ENCODE measurements at regions not wholly inside any gene's neighbourhood (a gene's known extent, or its start where the extent isn't known, plus 50 kb on each side); places are given as distances from the start of the nearest gene placed in this dataset.
"Not testable (repeated sequence)": the region's sequence is repeated elsewhere in the genome, so short reads cannot be mapped to it uniquely, and the experiment has no call there.

- H3K4me1 ChIP-seq (ENCODE audit: control extremely low read depth in 1 of 4, control insufficient read depth in 4 of 4, insufficient read depth in 4 of 4, low read length in 3 of 4); H3K27ac ChIP-seq (ENCODE audit: insufficient read depth in 1 of 2, low read depth in 1 of 2, low read length in 2 of 2, poor library complexity in 1 of 2, severe bottlenecking in 2 of 2); CTCF ChIA-PET; DNase-seq; H3K4me3 ChIP-seq (ENCODE audit: control insufficient read depth in 1 of 7, extremely low read depth in 1 of 7, insufficient read depth in 4 of 7, low read depth in 2 of 7, low read length in 6 of 7); H3K27me3 ChIP-seq (replicated peaks in 2 of 5; ENCODE audit: control insufficient read depth in 4 of 5, insufficient read depth in 5 of 5, low read length in 4 of 5); POLR2A ChIA-PET; H3K36me3 ChIP-seq (ENCODE audit: control insufficient read depth in 4 of 4, insufficient read depth in 4 of 4, low read length in 3 of 4); H3K9me3 ChIP-seq (ENCODE audit: control extremely low read depth in 1 of 5, control insufficient read depth in 4 of 5, insufficient read depth in 2 of 5, low read depth in 1 of 5, low read length in 4 of 5): not testable (repeated sequence)
- no CpG with 5 or more reads among the region's 1 CpG for WGBS (ENCODE audit: insufficient coverage)
Observed at GRCh38 chr1:213358368-213358767, 307.3 kb downstream of the RPS6KC1 start.

GRCh38 chr1:213362598-213362997, 311.6 kb downstream of the RPS6KC1 start:
- Histone ChIP-seq H3K9me3 (ENCODE audit: control extremely low read depth in 1 of 5, control insufficient read depth in 4 of 5, insufficient read depth in 2 of 5, low read depth in 1 of 5, low read length in 4 of 5) (no peaks in the 10 kb centered on the region), H3K36me3 (ENCODE audit: control insufficient read depth in 4 of 4, insufficient read depth in 4 of 4, low read length in 3 of 4) (no peaks in the 10 kb centered on the region), H3K27ac (ENCODE audit: insufficient read depth in 1 of 2, low read depth in 1 of 2, low read length in 2 of 2, poor library complexity in 1 of 2, severe bottlenecking in 2 of 2) (no peak overlapping the region), H3K4me1 (ENCODE audit: control extremely low read depth in 1 of 4, control insufficient read depth in 4 of 4, insufficient read depth in 4 of 4, low read length in 3 of 4) (no peaks in the 10 kb centered on the region), H3K27me3 (replicated peaks in 2 of 5; ENCODE audit: control insufficient read depth in 4 of 5, insufficient read depth in 5 of 5, low read length in 4 of 5) (no peaks in the 10 kb centered on the region), H3K4me3 (ENCODE audit: control insufficient read depth in 1 of 7, extremely low read depth in 1 of 7, insufficient read depth in 4 of 7, low read depth in 2 of 7, low read length in 6 of 7) (no peak overlapping the region)
- WGBS (ENCODE audit: insufficient coverage) = 100% methylated on average over 1 of the region's 1 CpG
- ChIA-PET POLR2A (no interaction called here), CTCF (no interaction called here)
- no peak for DNase-seq

DNA sequence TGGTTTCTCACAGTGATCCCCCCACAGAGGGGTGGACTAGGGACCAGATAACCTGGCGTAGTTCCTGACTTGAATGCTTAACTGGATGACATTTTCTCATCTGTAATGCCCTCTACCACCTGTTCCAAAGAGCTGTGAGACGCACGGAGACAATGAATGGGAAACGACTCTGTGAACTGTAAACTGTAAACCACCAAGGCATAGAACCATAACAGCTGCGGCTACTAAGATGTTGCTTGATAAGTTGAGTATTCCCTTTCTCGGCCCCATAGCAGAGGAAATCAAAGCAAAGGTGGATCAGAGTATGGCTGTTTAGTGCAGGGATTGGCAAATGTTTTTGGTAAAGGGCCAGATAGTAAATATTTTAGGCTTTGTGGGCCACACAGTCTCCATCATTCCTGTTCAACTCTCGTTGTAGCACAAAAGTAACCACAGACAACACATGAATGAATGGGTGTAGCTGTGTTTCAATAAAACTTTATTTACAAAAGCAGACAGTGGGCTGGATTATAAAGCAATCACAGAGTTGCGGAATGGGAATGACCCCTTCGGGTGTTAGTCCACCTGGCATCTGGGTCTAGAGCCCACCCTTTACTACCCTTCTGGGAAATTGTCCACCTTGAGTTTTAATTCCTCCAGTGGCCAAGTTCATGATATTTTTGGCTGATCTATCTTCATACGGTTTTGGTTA, 315.2 kb downstream of the RPS6KC1 start:
- H3K27ac ChIP-seq (ENCODE audit: insufficient read depth in 1 of 2, low read depth in 1 of 2, low read length in 2 of 2, poor library complexity in 1 of 2, severe bottlenecking in 2 of 2) = no peak overlapping the region
- ChIA-PET POLR2A (no interaction called here), CTCF (no interaction called here)
- DNase-seq = no peak
- H3K36me3 ChIP-seq (ENCODE audit: control insufficient read depth in 4 of 4, insufficient read depth in 4 of 4, low read length in 3 of 4) = no peaks in the 10 kb centered on the region
- H3K27me3 ChIP-seq (replicated peaks in 2 of 5; ENCODE audit: control insufficient read depth in 4 of 5, insufficient read depth in 5 of 5, low read length in 4 of 5) = no peaks in the 10 kb centered on the region
- WGBS (ENCODE audit: insufficient coverage) = 93% methylated on average over 10 of the region's 10 CpGs
- H3K9me3 ChIP-seq (ENCODE audit: control extremely low read depth in 1 of 5, control insufficient read depth in 4 of 5, insufficient read depth in 2 of 5, low read depth in 1 of 5, low read length in 4 of 5) = no peaks in the 10 kb centered on the region
- H3K4me1 ChIP-seq (ENCODE audit: control extremely low read depth in 1 of 4, control insufficient read depth in 4 of 4, insufficient read depth in 4 of 4, low read length in 3 of 4) = no peaks in the 10 kb centered on the region
- no peak overlapping the region for H3K4me3 ChIP-seq (ENCODE audit: control insufficient read depth in 1 of 7, extremely low read depth in 1 of 7, insufficient read depth in 4 of 7, low read depth in 2 of 7, low read length in 6 of 7)

GRCh38 chr1:213369465-213369864, 318.4 kb downstream of the RPS6KC1 start:
- no peaks in the 10 kb centered on the region for H3K36me3 ChIP-seq (ENCODE audit: control insufficient read depth in 4 of 4, insufficient read depth in 4 of 4, low read length in 3 of 4)
- H3K4me1 ChIP-seq (ENCODE audit: control extremely low read depth in 1 of 4, control insufficient read depth in 4 of 4, insufficient read depth in 4 of 4, low read length in 3 of 4) = no peaks in the 10 kb centered on the region
- POLR2A ChIA-PET = no interaction called here
- 100% methylated on average over 4 of the region's 5 CpGs for WGBS (ENCODE audit: insufficient coverage)
- CTCF ChIA-PET = no interaction called here
- no peaks in the 10 kb centered on the region for H3K27me3 ChIP-seq (replicated peaks in 2 of 5; ENCODE audit: control insufficient read depth in 4 of 5, insufficient read depth in 5 of 5, low read length in 4 of 5)
- H3K4me3 ChIP-seq (ENCODE audit: control insufficient read depth in 1 of 7, extremely low read depth in 1 of 7, insufficient read depth in 4 of 7, low read depth in 2 of 7, low read length in 6 of 7) = no peak overlapping the region
- no peak overlapping the region for H3K27ac ChIP-seq (ENCODE audit: insufficient read depth in 1 of 2, low read depth in 1 of 2, low read length in 2 of 2, poor library complexity in 1 of 2, severe bottlenecking in 2 of 2)
- DNase-seq = no peak
- H3K9me3 ChIP-seq (ENCODE audit: control extremely low read depth in 1 of 5, control insufficient read depth in 4 of 5, insufficient read depth in 2 of 5, low read depth in 1 of 5, low read length in 4 of 5) = no peaks in the 10 kb centered on the region

GRCh38 chr1:213370523-213370922, 319.5 kb downstream of the RPS6KC1 start:
- WGBS (ENCODE audit: insufficient coverage) = 100% methylated on average over 4 of the region's 5 CpGs
- no peaks in the 10 kb centered on the region for H3K36me3 ChIP-seq (ENCODE audit: control insufficient read depth in 4 of 4, insufficient read depth in 4 of 4, low read length in 3 of 4)
- H3K27ac ChIP-seq (ENCODE audit: insufficient read depth in 1 of 2, low read depth in 1 of 2, low read length in 2 of 2, poor library complexity in 1 of 2, severe bottlenecking in 2 of 2) = no peak overlapping the region
- no peaks in the 10 kb centered on the region for H3K27me3 ChIP-seq (replicated peaks in 2 of 5; ENCODE audit: control insufficient read depth in 4 of 5, insufficient read depth in 5 of 5, low read length in 4 of 5)
- ChIA-PET POLR2A (no interaction called here), CTCF (no interaction called here)
- no peaks in the 10 kb centered on the region for H3K9me3 ChIP-seq (ENCODE audit: control extremely low read depth in 1 of 5, control insufficient read depth in 4 of 5, insufficient read depth in 2 of 5, low read depth in 1 of 5, low read length in 4 of 5)
- H3K4me3 ChIP-seq (ENCODE audit: control insufficient read depth in 1 of 7, extremely low read depth in 1 of 7, insufficient read depth in 4 of 7, low read depth in 2 of 7, low read length in 6 of 7) = no peak overlapping the region
- DNase-seq = no peak
- H3K4me1 ChIP-seq (ENCODE audit: control extremely low read depth in 1 of 4, control insufficient read depth in 4 of 4, insufficient read depth in 4 of 4, low read length in 3 of 4) = no peaks in the 10 kb centered on the region

DNA sequence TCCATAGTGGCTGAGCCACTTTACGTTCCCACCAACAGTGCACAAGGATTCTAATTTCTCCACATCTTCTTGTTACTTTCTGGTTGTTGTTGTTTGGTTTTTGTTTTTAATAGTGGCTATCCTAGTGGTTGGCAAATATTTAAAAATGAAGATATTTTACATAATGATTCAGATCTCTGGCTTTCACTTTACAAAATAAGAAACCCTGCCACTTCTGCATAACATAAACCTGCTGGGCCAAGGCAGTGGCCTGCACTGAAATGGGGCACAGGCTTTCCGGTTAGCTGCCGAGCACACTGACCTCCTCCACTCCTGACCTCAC, 320.4 kb downstream of the RPS6KC1 start:
- DNase-seq = no peak
- Histone ChIP-seq H3K4me3 (ENCODE audit: control insufficient read depth in 1 of 7, extremely low read depth in 1 of 7, insufficient read depth in 4 of 7, low read depth in 2 of 7, low read length in 6 of 7) (no peak overlapping the region), H3K27me3 (replicated peaks in 2 of 5; ENCODE audit: control insufficient read depth in 4 of 5, insufficient read depth in 5 of 5, low read length in 4 of 5) (peaks cover 0 to under 1% (median 0%) of the 10 kb centered on the region in 5 experiments), H3K9me3 (ENCODE audit: control extremely low read depth in 1 of 5, control insufficient read depth in 4 of 5, insufficient read depth in 2 of 5, low read depth in 1 of 5, low read length in 4 of 5) (no peaks in the 10 kb centered on the region), H3K4me1 (ENCODE audit: control extremely low read depth in 1 of 4, control insufficient read depth in 4 of 4, insufficient read depth in 4 of 4, low read length in 3 of 4) (no peaks in the 10 kb centered on the region), H3K27ac (ENCODE audit: insufficient read depth in 1 of 2, low read depth in 1 of 2, low read length in 2 of 2, poor library complexity in 1 of 2, severe bottlenecking in 2 of 2) (no peak overlapping the region), H3K36me3 (ENCODE audit: control insufficient read depth in 4 of 4, insufficient read depth in 4 of 4, low read length in 3 of 4) (no peaks in the 10 kb centered on the region)
- POLR2A ChIA-PET = no interaction called here
- WGBS (ENCODE audit: insufficient coverage) = no CpG with 5 or more reads among the region's 3 CpGs
- CTCF ChIA-PET = no interaction called here

DNA sequence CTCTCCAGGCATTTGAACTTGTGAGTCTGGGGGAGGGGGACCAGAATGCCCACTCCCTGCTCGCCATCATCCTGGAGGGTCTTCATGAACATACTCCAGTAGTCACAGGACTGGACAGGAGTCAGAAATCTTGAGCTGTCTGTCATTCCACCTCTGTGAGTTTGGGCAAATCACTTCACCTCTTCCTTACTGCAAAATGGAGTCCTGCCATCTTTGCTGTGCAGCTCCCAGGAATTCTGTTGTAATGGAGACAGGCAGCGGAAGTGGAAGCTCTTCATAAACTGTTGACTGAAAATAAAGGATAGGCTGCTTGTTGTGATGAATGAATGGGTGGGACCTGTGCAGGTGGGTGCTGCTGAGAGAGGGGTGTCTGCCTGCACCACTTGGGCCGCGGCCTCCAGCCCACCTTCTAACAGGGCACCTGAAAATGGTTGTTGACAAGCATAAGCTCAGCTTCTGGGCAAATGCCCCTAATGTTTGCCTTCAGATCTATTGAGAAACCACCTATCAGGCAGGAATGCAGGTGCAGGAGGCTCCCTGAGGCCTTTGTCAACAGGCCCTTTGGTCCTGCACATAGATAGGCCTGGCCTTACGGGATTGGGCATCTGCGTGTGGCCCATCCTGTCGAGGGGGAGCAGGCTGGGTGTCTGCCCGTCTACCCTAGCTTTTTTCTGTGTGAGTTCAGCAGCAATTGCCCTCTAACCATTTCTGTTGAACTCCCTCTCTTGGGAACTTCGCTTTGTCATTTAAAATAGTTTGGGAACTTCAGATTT, 321.0 kb downstream of the RPS6KC1 start:
- POLR2A ChIA-PET = no interaction called here
- DNase-seq = no peak
- H3K27me3 ChIP-seq (replicated peaks in 2 of 5; ENCODE audit: control insufficient read depth in 4 of 5, insufficient read depth in 5 of 5, low read length in 4 of 5) = peaks cover 0 to 4% (median 0%) of the 10 kb centered on the region in 5 experiments
- H3K4me1 ChIP-seq (ENCODE audit: control extremely low read depth in 1 of 4, control insufficient read depth in 4 of 4, insufficient read depth in 4 of 4, low read length in 3 of 4) = no peaks in the 10 kb centered on the region
- CTCF ChIA-PET = interaction anchor here (3.0 kb wide), 1 partner anchor 751 kb away, joined by 11 read pairs; no protein-coding TSS in a partner anchor
- H3K9me3 ChIP-seq (ENCODE audit: control extremely low read depth in 1 of 5, control insufficient read depth in 4 of 5, insufficient read depth in 2 of 5, low read depth in 1 of 5, low read length in 4 of 5) = no peaks in the 10 kb centered on the region
- H3K36me3 ChIP-seq (ENCODE audit: control insufficient read depth in 4 of 4, insufficient read depth in 4 of 4, low read length in 3 of 4) = no peaks in the 10 kb centered on the region
- 96% methylated on average over 8 of the region's 9 CpGs for WGBS (ENCODE audit: insufficient coverage)
- no peak overlapping the region for H3K27ac ChIP-seq (ENCODE audit: insufficient read depth in 1 of 2, low read depth in 1 of 2, low read length in 2 of 2, poor library complexity in 1 of 2, severe bottlenecking in 2 of 2)
- H3K4me3 ChIP-seq (ENCODE audit: control insufficient read depth in 1 of 7, extremely low read depth in 1 of 7, insufficient read depth in 4 of 7, low read depth in 2 of 7, low read length in 6 of 7) = no peak overlapping the region

All from common myeloid progenitor, CD34-positive (primary cell).